IMR-90 (cell line): ENCODE measurements at regions not wholly inside any gene's neighbourhood (a gene's known extent, or its start where the extent isn't known, plus 50 kb on each side); places are given as distances from the start of the nearest gene placed in this dataset.

Experiments
- BHLHE40 ChIP-seq: fragments of 150-350 bp; IDR thresholded peaks from 2 replicates; pipeline ENCODE4 v1.6.1; 2016; ENCODE audit warnings: mild to moderate bottlenecking, low read depth, low read length
- CEBPB ChIP-seq: IDR thresholded peaks from 2 replicates; pipeline ENCODE4 v1.6.1; 2012; ENCODE audit warnings: low read depth, low read length, improper control_type of control experiment
- CHD1 ChIP-seq: IDR thresholded peaks from 2 replicates; pipeline ENCODE4 v1.6.1; 2012; ENCODE audit warnings: low read depth, low read length, improper control_type of control experiment
- FOS ChIP-seq: fragments of 150-350 bp; IDR thresholded peaks from 2 replicates; pipeline ENCODE4 v1.6.1; 2016; ENCODE audit warnings: low read depth, low read length
- MXI1 ChIP-seq: IDR thresholded peaks from 2 replicates; pipeline ENCODE4 v1.6.1; 2012; ENCODE audit warnings: low read depth, mild to moderate bottlenecking, low read length, moderate library complexity, borderline replicate concordance
- POLR2A ChIP-seq: IDR thresholded peaks from 2 replicates; pipeline ENCODE4 v1.6.1; 2012; ENCODE audit warnings: mild to moderate bottlenecking, low read depth, low read length
- RAD21 ChIP-seq: IDR thresholded peaks from 2 replicates; pipeline ENCODE4 v1.6.1; 2012; ENCODE audit warnings: low read length, improper control_type of control experiment
- RCOR1 ChIP-seq: IDR thresholded peaks from 2 replicates; pipeline ENCODE4 v1.6.1; 2012; ENCODE audit warnings: mild to moderate bottlenecking, low read length, improper control_type of control experiment; ENCODE audit not compliant: insufficient replicate concordance
- SMC3 ChIP-seq: fragments of 150-350 bp; IDR thresholded peaks from 2 replicates; pipeline ENCODE4 v1.6.1; 2016; ENCODE audit warnings: low read depth, mild to moderate bottlenecking, antibody characterized with exemption, low read length, moderate library complexity
- TF ChIP-seq, protein P1 (sequence below): conservative IDR thresholded peaks from 2 replicates; pipeline ENCODE4 v1.5.1; 2012; ENCODE audit warnings: mild to moderate bottlenecking, low read depth, low read length, improper control_type of control experiment
- TF ChIP-seq, protein P2 (sequence below): fragments of 150-350 bp; IDR thresholded peaks from 2 replicates; pipeline ENCODE4 v1.6.1; 2017; ENCODE audit warnings: mild to moderate bottlenecking, antibody characterized with exemption, low read length, low read depth

DNA sequence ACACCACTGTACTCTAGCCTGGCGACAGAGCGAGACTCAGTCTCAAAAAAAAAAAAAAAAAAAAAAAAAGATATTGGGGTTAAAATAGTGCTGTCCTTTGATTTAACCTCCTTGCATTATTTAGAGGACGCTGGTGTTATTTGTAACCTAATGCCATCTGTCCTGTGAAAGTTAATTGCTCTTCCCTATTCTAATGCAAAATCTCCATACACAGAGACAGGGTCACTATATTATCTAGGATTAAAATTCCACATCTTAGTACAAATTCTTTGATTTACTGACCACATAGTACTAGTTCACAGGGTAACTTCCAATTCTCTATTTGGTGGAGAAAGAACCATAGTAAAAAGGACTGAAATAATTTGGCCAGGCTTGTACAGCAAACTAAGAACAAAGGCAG, 184.2 kb upstream of the STEAP4 start:
- TF ChIP-seq MXI1 (no peak), RAD21 (no peak), FOS (no peak), BHLHE40 (no peak), POLR2A (no peak), CHD1 (no peak), SMC3 (no peak), RCOR1 (no peak), CEBPB (no peak)
- TF ChIP-seq, protein P1, sequence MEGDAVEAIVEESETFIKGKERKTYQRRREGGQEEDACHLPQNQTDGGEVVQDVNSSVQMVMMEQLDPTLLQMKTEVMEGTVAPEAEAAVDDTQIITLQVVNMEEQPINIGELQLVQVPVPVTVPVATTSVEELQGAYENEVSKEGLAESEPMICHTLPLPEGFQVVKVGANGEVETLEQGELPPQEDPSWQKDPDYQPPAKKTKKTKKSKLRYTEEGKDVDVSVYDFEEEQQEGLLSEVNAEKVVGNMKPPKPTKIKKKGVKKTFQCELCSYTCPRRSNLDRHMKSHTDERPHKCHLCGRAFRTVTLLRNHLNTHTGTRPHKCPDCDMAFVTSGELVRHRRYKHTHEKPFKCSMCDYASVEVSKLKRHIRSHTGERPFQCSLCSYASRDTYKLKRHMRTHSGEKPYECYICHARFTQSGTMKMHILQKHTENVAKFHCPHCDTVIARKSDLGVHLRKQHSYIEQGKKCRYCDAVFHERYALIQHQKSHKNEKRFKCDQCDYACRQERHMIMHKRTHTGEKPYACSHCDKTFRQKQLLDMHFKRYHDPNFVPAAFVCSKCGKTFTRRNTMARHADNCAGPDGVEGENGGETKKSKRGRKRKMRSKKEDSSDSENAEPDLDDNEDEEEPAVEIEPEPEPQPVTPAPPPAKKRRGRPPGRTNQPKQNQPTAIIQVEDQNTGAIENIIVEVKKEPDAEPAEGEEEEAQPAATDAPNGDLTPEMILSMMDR = no peak
- TF ChIP-seq, protein P2, sequence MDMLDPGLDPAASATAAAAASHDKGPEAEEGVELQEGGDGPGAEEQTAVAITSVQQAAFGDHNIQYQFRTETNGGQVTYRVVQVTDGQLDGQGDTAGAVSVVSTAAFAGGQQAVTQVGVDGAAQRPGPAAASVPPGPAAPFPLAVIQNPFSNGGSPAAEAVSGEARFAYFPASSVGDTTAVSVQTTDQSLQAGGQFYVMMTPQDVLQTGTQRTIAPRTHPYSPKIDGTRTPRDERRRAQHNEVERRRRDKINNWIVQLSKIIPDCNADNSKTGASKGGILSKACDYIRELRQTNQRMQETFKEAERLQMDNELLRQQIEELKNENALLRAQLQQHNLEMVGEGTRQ = no peak
